ENCODE measurements at regions not wholly inside any gene's neighbourhood (a gene's known extent, or its start where the extent isn't known, plus 50 kb on each side); places are given as distances from the start of the nearest gene placed in this dataset.

DNA sequence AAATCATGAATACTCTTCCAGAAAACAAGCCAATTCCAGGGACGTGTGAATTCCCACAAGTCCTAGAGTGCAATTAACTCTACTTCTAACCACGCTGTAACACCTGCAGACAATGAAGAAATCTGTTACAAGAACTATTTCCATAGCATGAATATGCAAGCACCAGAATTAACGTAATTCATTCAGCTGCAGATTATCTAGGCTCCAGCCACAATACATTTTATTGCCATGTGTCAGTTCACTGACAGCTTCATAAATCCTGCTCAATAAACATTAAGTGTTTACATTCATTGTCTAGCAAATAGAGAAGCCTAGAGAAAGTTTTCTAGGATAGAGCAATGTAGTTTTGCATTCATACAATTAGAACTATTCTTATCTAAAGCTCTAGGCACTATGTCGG, 1348.5 kb downstream of the GRIK2 start:
- TF ChIP-seq, protein P1, sequence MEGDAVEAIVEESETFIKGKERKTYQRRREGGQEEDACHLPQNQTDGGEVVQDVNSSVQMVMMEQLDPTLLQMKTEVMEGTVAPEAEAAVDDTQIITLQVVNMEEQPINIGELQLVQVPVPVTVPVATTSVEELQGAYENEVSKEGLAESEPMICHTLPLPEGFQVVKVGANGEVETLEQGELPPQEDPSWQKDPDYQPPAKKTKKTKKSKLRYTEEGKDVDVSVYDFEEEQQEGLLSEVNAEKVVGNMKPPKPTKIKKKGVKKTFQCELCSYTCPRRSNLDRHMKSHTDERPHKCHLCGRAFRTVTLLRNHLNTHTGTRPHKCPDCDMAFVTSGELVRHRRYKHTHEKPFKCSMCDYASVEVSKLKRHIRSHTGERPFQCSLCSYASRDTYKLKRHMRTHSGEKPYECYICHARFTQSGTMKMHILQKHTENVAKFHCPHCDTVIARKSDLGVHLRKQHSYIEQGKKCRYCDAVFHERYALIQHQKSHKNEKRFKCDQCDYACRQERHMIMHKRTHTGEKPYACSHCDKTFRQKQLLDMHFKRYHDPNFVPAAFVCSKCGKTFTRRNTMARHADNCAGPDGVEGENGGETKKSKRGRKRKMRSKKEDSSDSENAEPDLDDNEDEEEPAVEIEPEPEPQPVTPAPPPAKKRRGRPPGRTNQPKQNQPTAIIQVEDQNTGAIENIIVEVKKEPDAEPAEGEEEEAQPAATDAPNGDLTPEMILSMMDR (IDR thresholded peaks at IDR 0.05), result no peak
- TF ChIP-seq POLR2A (IDR thresholded peaks at IDR 0.05) (no peak), EP300 (IDR thresholded peaks at IDR 0.05; ENCODE audit: low read depth) (no peak)
